Adrenal gland (tissue), 9 donors: ENCODE measurements at regions not wholly inside any gene's neighbourhood (a gene's known extent, or its start where the extent isn't known, plus 50 kb on each side); places are given as distances from the start of the nearest gene placed in this dataset.

Source experiments
- DNase-seq, 7 donors: peaks; one replicate each; pipeline ENCODE4 v3.0.0-alpha.2; 2019 to 2020
- H3K27ac ChIP-seq, 5 donors: fragments of 200-600 bp; sonication (generic) in 4 of 5; 1 replicate in 3 of 5; 2 replicates in 2 of 5; pipeline versions ENCODE4 v1.5.1 to v1.8.0; 2016 to 2020; ENCODE audit warnings: mild to moderate bottlenecking in 1 of 5
- H3K27me3 ChIP-seq: fragments of 200-600 bp; 2 replicates; pipeline ENCODE4 v1.8.0; 2021
- H3K36me3 ChIP-seq, 2 donors: fragments of 200-600 bp; replicated peaks in 1 of 2; 1 replicate in 1 of 2; 2 replicates in 1 of 2; pipeline versions ENCODE4 v1.5.1 to v1.8.0; 2018 to 2022
- H3K4me1 ChIP-seq, 2 donors: fragments of 200-600 bp; replicated peaks in 1 of 2; 1 replicate in 1 of 2; 2 replicates in 1 of 2; pipeline versions ENCODE4 v1.5.1 to v1.8.0; 2018 to 2021
- H3K4me3 ChIP-seq, 4 donors: fragments of 200-600 bp; sonication (generic) in 3 of 4; one replicate each; pipeline ENCODE4 v1.5.1; 2016 to 2018
- H3K9me3 ChIP-seq, 3 donors: fragments of 200-600 bp; sonication (generic) in 1 of 3; replicated peaks in 1 of 3; 1 replicate in 2 of 3; 2 replicates in 1 of 3; pipeline versions ENCODE4 v1.5.1 to v1.8.0; 2016 to 2021
- CTCF ChIP-seq, 6 experiments: fragments of 450-650 bp in 4 of 6; fragments of 200-600 bp in 2 of 6; sonication (generic) in 1 of 6; IDR thresholded peaks; 1 replicate in 5 of 6; 2 replicates in 1 of 6; pipeline versions ENCODE4 v1.5.1 to v1.8.0; 2016 to 2021; ENCODE audit warnings: antibody characterized with exemption in 6 of 6, mild to moderate bottlenecking in 2 of 6, moderate library complexity in 1 of 6
- POLR2A ChIP-seq, 2 donors: fragments of 450-650 bp; IDR thresholded peaks; one replicate each; pipeline ENCODE4 v1.6.1; 2017; ENCODE audit warnings: antibody characterized with exemption in 2 of 2, mild to moderate bottlenecking in 2 of 2, moderate library complexity in 1 of 2
- WGBS, 4 donors: extraction: QIAGEN DNeasy Blood & Tissue Kit in 2 of 4; methylation state at CpG; one replicate each; pipeline versions ENCODE4 v1.1.5 to v1.1.7; 2013 to 2017; 5-methylcytosine and 5-hydroxymethylcytosine counted together
- intact Hi-C, 2 donors: fragments of 100-400 bp; cut with DNase I; formaldehyde crosslinking; loops; one replicate each; pipeline versions ENCODE4 v1.14.1 to v1.15.0; 2022 to 2023
- donor health status: healthy with polysubstance abuse.
- donor health status: Bipolar disorder and iron deficiency.
- donor health status: DM: yes; HTN: yes; CAD: no.
- donor health status: DM: no; HTN: no; CAD: no.
- donor health status: DM: no; HTN: no; CAD: no.

DNA sequence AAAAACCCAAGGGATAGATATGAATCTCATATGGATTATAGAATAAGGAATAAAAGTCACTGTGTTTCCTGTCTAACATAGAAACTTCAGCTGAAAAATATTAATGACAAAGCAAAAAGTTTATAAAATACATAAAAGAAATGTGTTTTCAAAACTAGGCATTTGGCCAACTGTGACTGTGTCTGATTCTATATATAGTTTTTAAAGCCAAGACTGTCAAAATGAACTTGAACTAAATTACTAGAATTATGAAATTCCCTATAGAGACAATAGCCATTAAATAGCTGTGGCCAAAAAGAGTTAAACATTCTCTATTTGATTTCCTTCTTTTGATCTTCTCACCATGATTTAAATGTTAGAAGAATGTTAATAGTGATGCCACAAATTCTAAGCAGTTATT lies 311.2 kb upstream of the SEMA3D start:
- intact Hi-C loops: no loop called here
- DNase-seq: no peak
- Histone ChIP-seq H3K36me3 (no peaks in the 10 kb centered on the region), H3K4me1 (no peaks in the 10 kb centered on the region), H3K27ac (no peak overlapping the region), H3K9me3 (no peaks in the 10 kb centered on the region), H3K27me3 (no peaks in the 10 kb centered on the region), H3K4me3 (no peak overlapping the region)
- TF ChIP-seq CTCF (IDR thresholded peaks at IDR 0.05) (no peak), POLR2A (IDR thresholded peaks at IDR 0.05) (no peak)

DNA sequence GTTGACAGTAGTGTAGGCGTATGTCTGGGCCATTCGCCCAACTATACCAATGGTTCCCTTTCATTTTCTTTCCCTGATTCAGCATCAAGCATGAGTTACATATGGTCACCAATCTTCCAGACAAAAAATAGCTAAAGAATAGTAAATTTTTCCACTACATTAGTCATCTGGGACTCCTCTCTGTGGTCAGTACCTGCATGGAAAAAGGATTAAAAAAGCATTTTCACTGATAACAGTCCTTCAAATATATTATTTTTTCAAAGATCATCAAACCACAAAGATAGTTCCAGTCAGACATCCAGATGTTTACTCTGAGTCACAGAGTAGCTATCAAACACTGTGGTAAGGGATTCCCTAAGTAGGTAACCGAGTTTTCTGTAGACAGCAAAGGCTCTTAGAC lies 302.6 kb upstream of the SEMA3D start:
- WGBS, 4 donors: 82 to 86% (median 83%) methylated on average over 3 of the region's 3 CpGs
- TF ChIP-seq POLR2A (IDR thresholded peaks at IDR 0.05) (no peak), CTCF (IDR thresholded peaks at IDR 0.05) (no peak)
- no peak overlapping the region for H3K4me3 ChIP-seq
- no peak overlapping the region for H3K27ac ChIP-seq
- no peak for DNase-seq
- H3K36me3 ChIP-seq: no peaks in the 10 kb centered on the region
- H3K9me3 ChIP-seq: no peaks in the 10 kb centered on the region
- intact Hi-C loops: no loop called here
- no peaks in the 10 kb centered on the region for H3K27me3 ChIP-seq
- no peaks in the 10 kb centered on the region for H3K4me1 ChIP-seq

GRCh38 chr7:85488406-85488805 lies 301.6 kb upstream of the SEMA3D start:
- H3K9me3 ChIP-seq: no peaks in the 10 kb centered on the region
- TF ChIP-seq POLR2A (IDR thresholded peaks at IDR 0.05): no peak
- no peak for TF ChIP-seq CTCF (IDR thresholded peaks at IDR 0.05)
- no peak overlapping the region for H3K4me3 ChIP-seq
- no peak for DNase-seq
- no peak overlapping the region for H3K27ac ChIP-seq
- no peaks in the 10 kb centered on the region for H3K27me3 ChIP-seq
- 89 to 96% (median 94%) methylated on average over 1 of the region's 1 CpG for WGBS, 4 donors
- H3K36me3 ChIP-seq: no peaks in the 10 kb centered on the region
- H3K4me1 ChIP-seq: no peaks in the 10 kb centered on the region
- intact Hi-C loops: no loop called here

GRCh38 chr7:85483177-85483576 lies 296.3 kb upstream of the SEMA3D start:
- no peaks in the 10 kb centered on the region for H3K36me3 ChIP-seq
- H3K27me3 ChIP-seq: no peaks in the 10 kb centered on the region
- no peaks in the 10 kb centered on the region for H3K4me1 ChIP-seq
- intact Hi-C loops: no loop called here
- TF ChIP-seq POLR2A (IDR thresholded peaks at IDR 0.05): no peak
- TF ChIP-seq CTCF (IDR thresholded peaks at IDR 0.05): no peak
- WGBS, 4 donors: 68 to 81% (median 74%) methylated on average over 1 of the region's 1 CpG
- no peak overlapping the region for H3K27ac ChIP-seq
- DNase-seq: no peak
- H3K9me3 ChIP-seq: no peaks in the 10 kb centered on the region
- H3K4me3 ChIP-seq: no peak overlapping the region
